Occipital lobe (tissue), 1 donor: ENCODE measurements at regions not wholly inside any gene's neighbourhood (a gene's known extent, or its start where the extent isn't known, plus 50 kb on each side); places are given as distances from the start of the nearest gene placed in this dataset.

Source experiments
- DNase-seq: peaks from one replicate; lab custom pipeline; 2025; lab: John Stamatoyannopoulos, UW

GRCh38 chr14:32004300-32004699, 72.8 kb upstream of the ARHGAP5 start:
- no peak for DNase-seq

DNA sequence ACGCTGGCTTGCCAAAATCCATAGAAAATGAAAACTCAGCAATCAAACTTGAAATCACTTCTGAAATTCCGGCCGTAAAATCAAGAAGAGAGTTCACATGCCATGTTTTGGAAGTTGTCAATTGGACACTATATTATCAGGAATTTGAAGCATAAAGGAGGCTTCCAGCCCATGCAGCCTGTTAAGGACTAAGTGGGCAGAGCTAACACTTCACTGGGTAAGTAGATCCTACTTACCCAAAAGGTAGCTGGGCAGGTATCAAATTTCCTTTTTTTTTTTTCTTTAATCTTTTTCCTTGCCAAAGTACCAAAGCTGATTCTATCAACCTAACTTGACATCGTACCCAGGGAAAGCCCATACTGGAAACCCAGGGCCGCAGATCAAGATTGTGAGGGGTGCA, 71.5 kb upstream of the ARHGAP5 start:
- no peak for DNase-seq

DNA sequence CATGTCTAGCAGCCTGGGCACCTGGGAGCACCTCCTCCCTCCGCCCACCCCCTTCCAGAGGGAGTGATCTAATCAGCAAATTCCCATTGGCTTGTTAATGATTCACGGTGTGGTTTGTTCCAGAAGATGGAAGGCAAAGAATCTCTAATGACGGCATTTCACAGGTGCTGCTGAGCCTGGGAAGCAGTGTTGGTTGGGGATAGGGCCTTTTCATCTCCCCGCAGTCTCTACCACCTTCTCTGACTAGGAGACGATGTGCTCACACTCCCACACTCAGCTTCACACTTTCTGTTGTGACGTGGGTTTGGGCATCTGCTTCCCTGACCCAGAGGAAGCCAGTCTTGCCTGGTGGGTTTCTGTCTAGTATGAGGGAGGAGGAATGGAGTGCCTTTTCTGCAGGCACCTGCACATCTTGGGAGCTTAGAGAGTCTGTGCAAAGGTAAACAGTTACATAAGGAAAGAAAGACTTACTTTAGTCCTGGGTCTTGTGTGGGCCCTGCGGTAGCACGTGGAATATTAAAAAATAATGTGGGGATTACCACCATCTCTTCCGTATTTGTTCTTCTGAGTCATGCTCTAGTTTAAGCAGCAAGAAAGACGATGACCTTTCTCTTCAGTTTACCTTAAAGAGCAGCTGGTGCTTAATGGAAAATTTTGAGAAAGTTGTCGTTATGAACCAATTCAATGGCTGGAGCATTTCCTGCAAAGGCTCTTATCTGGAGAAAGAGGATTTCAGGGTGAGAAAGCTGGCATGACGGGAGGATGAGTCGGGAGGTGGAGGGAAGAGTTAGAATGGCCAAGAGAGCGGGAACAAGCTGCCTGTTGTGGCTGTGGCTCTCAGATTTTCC, 70.6 kb upstream of the ARHGAP5 start:
- peak; percentile 34 for DNase-seq

DNA sequence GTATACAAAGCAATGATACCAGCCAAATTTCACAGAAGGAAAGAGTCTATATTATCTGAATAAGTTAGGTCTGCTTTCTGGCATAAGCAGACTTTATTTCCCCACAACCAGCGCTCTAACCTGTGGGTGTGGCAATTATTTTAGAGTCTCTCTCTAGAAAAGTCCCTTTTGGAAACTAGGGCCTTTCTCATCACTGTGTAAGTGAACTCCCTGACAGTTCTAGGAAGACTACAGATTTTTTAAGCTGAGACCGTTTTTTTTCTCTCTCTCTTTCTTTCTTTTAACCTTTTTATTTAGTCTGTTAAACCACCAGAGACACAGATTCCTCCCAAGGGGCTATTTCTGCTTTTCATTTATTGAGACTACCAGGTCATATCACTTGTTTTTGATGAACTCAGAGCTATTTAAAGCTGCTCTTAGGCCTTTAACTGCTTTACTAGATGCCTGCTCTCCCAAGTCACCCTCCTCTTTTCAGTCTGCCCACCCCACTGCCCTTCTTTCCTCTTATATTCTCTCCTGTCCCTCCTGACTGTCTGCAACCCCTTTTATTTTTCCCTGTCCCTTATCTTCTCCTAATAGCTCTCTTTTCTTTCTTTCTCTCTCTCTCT, 69.2 kb upstream of the ARHGAP5 start:
- no peak for DNase-seq

DNA sequence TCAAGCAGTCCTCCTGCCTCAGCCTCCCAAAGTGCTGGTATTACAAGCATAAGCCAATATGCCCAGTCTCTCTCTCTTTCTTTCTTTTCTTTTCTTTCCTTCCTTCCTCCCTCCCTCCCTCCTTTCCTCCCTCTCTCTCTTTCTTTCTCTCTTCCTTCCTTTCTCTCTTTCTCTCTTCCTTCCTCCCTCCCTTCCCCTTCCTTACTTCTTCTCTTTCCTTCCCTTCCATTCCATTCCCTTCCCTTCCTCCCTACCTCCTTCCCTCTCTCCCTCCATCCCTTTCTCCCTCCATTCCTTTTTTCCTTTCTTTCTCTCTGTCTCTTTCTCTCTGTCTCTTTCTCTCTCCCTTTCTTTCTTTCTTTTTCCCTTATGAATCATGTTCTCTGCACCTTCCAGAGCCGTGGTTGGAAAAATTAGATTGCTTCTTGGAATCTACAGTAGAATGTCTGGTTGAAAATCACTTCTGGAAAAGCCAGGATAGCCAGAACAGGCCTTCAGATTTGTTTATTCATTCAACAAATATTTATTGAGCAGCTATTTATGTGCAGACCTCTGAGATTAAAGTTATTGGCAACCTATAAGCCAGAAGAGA, 68.4 kb upstream of the ARHGAP5 start:
- no peak for DNase-seq

DNA sequence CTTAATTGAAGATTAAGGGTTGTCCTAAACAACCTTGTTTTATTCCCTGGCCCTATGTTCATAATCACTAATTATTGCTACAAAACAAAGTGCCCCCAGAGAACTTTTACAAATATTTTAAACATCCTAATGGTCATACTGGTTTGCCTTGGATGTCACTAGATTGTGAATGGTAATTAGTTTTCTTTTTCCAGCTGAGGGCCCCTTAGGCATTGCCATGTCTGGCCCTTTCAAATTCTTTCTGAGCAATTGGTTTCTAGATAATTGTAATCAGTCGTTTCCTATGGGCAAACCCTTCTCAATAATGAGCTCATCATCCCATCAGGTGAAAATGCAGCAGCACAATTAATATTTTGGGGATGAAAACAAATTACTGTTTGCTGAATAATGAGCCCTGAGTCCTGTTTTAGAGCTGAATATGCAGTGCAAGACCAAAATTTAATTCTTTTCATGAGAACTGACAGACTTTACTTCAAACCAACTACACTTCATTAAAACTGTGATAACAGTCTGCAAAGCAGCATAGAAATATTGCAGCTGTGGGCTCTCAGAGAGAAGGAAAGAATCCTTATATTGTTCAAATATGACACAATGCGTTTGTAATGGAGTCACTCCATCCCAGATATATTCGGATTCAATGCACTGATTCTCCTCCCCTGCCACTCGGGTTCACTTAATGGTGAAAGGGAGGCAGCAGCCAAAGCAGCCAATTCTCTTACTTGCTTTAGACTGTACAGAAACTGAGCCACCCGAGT, 67.7 kb upstream of the ARHGAP5 start:
- DNase-seq = no peak

- DNase-seq = no peak
These were observed 67.0 kb upstream of the ARHGAP5 start for GRCh38 chr14:32009976-32010581.

DNA sequence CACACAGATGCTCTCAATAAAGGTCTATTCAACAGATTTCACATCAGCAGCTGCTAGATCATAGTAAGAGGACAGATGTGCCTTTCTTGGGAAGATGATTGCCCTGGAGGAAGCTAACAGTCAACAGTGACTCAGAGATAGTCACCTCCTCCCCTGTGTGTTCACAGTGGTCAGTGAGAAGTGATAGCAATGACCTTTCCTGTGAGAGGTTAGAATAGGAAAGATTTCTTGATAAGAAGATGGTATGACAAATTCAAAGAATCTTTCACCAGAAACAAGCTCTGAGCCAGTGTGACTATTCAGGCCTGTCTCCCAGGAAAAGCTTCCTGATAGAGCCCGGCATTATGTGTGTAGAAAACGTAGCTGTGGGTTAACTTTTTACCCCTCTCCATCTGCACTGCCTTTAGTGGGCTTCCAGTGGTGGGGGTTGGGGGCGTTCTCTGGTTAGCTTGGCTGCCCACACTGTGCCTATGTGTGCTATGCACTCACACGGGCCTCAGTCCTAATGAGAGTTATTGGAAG, 66.4 kb upstream of the ARHGAP5 start:
- no peak for DNase-seq

DNA sequence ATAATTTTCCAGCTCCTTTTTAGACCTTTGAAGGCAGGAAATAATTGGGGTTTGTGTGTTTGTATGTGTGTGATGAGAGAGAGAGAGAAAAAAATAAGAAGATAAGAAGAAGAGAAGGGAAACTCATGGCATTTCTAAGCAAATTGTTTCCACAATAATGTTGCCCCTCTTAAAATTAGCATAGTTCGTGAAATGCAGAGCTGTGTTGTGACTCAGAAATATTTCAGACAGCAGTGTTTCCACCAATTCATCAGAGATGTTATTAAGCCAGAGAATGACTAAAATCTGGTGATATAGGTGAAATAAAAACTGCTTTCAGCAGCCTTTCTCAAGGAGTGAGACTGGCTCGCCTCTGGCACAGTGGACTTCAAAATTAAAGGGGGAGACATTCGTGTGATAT, 65.9 kb upstream of the ARHGAP5 start:
- no peak for DNase-seq

DNA sequence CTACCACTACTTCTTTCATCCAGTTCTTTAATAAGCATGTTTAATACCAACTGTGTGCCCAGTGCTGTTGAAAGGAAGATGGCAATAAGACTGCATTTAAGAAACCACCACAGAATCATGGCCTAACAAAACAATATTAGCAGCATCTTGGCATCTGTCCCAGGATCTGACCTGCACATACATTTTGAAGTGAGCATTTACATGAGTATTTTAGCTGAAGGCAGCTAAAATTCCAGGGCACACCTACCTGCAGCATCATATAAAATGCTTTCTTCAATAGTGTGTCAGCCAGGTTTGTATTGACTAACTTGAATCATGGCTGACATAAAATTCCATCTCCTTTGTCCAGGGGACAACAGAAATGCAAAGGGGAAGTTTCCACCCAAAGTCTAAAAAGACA, 65.0 kb upstream of the ARHGAP5 start:
- no peak for DNase-seq

- DNase-seq = no peak
These were observed 64.5 kb upstream of the ARHGAP5 start for GRCh38 chr14:32012571-32012970.

- no peak for DNase-seq
These were observed 64.0 kb upstream of the ARHGAP5 start for GRCh38 chr14:32013083-32013482.

- DNase-seq = no peak
These were observed 63.0 kb upstream of the ARHGAP5 start for GRCh38 chr14:32014057-32014456.

DNA sequence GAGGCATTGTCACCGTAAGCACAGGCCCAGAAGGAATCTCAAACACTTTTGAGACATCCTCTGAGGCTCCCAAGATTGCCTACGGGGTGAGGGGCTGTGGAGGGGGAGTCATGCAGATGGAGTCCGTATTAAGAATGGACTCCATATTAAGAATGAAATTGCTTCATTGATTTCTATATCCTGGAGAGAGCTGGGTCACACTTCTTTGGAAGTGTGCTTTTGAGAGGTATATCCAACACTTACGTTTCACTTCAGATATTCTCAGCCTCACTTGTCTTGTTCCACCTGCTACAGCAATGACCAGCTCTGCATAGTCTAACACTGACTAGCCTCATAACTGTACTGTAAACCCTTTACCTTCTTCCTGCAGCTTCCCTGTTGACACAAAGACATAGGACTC, 62.6 kb upstream of the ARHGAP5 start:
- DNase-seq = no peak

DNA sequence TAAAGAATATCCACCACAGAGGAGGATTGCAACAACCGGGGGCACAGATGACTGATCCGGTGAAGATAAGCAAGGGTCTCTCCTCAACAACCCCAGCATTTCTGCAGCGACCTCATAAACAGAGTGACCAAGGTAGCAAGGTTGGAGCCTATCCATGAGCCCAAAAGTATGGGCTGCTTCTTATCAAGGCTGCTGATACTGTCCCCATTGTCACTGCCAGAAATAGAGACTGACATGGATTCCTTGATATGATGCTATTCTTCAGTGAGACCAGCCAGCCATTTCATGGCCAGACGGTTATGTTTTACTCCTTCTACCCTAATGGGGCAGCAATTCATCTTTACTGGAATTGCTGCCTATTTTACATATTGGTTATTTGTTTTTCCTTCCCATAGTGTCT, 61.9 kb upstream of the ARHGAP5 start:
- DNase-seq = no peak

DNA sequence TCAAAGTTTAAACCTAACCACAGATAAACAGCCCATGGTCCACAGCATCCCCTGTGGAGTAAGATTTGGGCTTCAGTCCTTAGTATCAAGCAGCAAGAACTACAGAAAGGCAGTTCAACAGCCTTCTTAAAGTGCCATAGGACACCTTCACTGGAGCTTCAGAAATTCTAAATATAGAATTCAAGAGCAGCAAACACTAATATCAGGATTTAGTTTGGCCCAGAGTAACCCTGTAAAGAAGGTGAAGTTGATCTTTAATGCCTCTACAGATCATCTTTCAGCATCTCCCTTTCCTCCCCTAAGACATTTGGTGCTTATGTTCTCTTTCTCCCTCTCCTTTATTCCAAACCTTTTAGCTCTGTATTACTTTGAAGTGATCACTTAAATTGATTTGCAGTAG, 59.5 kb upstream of the ARHGAP5 start:
- DNase-seq = no peak

DNA sequence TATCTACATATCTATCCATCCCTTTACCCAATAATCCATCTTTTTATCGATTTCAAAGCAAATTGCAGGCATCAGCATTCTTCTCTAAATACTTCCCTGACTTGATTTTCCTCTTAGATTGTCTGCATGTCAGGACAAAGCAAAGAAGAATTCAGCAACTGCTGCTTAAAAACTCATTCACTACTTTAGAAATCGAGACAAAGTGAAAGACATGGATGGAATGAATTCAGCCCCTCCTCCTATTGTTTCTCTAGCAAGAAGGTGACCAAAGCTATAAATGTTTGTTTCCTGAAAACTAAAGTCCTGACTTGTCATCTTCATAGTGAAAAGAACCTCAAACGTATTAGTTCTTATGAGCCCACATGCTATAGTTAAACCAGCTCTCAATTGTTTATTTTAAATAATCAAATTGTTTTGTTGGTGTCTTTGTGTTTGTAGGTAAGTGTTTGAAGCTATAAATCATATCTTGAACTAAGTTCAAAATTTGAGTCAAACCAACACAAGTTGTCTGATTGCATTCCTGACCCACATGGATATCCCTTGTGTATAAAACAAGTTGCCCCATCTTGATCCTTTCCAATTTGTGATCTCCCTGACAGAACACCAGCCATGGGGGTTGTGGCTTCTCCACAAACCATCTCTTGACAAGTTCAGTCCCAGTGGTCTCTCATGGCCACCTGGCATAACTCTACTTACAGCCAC, 58.6 kb upstream of the ARHGAP5 start:
- DNase-seq = no peak

DNA sequence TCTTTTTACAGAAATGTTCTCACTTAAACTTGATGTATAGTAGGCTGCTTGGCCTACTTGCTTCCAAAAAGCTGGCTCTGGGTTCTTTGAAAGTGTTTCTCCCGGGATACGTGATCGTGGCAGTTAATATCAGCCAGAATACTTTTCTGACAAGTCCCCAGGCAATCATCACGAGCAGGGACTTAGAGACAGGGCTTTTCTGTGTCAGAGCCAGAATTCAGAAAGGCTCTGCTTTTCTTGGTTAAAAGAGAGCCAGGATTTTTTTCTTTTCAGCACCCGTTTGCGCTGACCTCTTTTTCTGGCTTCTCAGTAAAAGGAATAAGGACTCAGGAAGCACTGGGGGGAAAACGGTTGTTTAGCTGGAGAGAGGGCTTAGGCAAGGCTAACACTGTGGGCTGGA, 57.8 kb upstream of the ARHGAP5 start:
- no peak for DNase-seq

DNA sequence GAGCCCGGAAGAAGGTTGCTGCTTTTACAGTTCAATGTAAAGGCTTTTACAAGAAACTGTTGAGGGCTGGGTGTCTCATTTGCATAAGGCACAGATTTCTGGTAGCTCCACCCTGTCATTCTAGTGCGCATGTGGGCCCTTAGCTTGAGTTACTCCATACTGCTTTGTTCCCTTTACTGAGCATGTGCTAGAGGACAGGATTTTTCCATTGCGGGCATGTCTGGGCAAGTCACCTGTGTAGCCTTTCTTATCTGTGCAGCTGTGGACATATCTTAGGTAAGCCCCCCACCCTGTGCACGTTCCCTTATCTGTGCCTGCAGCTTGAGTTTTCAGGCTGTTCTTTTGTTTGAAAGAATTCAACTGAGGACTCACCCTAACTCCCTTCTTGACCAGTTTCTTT, 56.2 kb upstream of the ARHGAP5 start:
- no peak for DNase-seq

DNA sequence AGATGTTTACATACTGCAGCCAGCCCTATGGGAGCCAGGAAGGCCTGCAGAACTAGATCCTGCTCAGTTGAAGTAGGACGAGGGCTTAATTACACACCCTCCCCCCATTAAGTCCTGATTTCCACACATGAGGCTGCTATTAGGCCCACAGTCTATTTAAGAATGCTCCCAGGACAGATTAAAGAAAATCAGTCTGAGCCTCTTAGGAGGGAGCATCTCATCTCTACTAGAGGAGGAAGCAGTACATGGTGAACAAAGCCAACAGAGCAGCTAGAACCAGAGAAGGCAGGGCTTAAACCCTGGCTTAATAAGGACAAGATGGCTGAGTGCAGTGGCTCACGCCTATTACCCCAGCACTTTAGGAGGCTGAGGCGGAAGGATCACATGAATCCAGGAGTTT, 55.8 kb upstream of the ARHGAP5 start:
- DNase-seq = no peak

DNA sequence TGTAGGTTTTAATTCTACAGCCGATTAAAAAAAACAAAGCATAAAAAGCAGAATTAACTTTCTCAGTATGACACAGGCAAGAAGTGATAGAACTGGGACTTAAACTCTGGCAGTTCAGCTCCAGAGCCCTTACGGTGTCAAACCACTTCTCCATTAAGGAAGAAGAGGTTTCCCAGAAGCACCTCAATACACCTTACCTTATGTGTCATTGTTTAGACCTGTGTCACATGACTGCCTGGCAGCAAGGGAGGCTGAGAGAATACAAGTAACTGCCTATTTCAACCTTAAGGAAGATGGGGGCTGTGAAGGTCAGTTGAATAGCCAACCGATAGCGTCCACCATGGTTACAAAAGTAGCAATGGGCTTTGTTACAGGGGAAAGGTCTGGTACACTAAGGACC, 54.6 kb upstream of the ARHGAP5 start:
- no peak for DNase-seq
